ENCODE measurements at regions not wholly inside any gene's neighbourhood (a gene's known extent, or its start where the extent isn't known, plus 50 kb on each side); places are given as distances from the start of the nearest gene placed in this dataset.

DNA sequence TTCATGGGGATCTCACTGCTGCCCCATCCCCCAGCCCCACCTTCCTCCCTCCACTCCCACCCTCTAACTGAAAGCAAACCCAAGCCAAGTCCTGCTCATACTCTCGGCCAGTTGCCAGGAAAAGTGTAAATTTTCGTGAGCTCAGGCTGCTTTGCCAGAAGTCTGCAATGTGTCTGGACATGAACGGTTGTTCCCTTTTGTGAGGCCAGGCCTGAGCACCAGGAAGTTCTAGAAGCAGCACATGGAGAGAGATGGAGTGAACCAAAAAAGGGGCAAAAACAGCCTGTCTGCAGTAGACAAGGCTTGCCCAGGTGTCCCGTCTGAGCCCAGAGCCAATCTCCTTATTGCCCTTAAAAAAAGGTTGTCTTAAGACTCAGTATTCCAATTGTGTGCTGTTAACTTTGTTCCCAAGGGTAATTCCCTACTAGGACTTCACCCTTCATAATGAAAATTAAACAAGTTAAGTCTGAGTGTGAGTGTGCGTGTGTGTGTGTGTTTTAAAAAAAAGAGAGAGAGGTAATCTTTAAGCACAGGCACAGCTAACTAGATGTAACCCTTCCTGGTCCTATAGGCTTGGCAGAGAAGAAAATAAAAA, 247.1 kb downstream of the BCL11A start:
- TF ChIP-seq, protein P1, sequence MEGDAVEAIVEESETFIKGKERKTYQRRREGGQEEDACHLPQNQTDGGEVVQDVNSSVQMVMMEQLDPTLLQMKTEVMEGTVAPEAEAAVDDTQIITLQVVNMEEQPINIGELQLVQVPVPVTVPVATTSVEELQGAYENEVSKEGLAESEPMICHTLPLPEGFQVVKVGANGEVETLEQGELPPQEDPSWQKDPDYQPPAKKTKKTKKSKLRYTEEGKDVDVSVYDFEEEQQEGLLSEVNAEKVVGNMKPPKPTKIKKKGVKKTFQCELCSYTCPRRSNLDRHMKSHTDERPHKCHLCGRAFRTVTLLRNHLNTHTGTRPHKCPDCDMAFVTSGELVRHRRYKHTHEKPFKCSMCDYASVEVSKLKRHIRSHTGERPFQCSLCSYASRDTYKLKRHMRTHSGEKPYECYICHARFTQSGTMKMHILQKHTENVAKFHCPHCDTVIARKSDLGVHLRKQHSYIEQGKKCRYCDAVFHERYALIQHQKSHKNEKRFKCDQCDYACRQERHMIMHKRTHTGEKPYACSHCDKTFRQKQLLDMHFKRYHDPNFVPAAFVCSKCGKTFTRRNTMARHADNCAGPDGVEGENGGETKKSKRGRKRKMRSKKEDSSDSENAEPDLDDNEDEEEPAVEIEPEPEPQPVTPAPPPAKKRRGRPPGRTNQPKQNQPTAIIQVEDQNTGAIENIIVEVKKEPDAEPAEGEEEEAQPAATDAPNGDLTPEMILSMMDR (IDR thresholded peaks at IDR 0.05; ENCODE audit: insufficient read depth, low read length, poor library complexity, severe bottlenecking): no peak
- TF ChIP-seq EZH2phosphoT487 (conservative IDR thresholded peaks at IDR 0.05; ENCODE audit: low read length): no peak
